T-helper 1 cell treated with Interleukin-12 subunit alpha and Interleukin-12 subunit beta and Interleukin-4 antibody, amounts not matched to agents 30 ng/mL and 1 ng/mL, for 36 hours (primary cell): ENCODE measurements at regions not wholly inside any gene's neighbourhood (a gene's known extent, or its start where the extent isn't known, plus 50 kb on each side); places are given as distances from the start of the nearest gene placed in this dataset.

Source experiments
- intact Hi-C: fragments of 100-400 bp; cut with micrococcal nuclease; formaldehyde crosslinking; loops from one replicate; pipeline ENCODE4 v1.15.1; 2024

DNA sequence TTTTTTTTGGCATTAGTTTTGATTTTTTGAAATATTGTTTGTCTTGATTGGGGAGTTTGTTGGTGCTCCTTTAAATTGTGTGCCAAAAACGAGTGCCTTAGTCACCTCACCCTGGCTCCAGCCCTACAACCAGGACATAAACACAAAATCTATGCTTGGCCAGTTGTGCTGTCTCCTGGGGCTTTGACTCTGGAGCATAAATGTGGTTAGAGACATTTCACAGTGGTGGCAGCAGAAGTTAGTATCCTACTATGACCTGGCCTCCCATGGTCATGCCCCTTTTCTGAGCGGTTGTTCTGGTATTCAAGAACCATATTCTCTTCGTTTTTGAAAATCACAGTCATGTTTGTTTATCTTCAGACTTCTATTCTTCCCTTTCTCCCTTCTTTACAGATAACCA, 70.7 kb upstream of the PSMA6 start:
- intact Hi-C loops, result no loop called here

- intact Hi-C loops, result no loop called here
Observed at GRCh38 chr14:35222324-35222723, 69.9 kb upstream of the PSMA6 start.

- intact Hi-C loops, result no loop called here
Observed at GRCh38 chr14:35222872-35223466, 69.2 kb upstream of the PSMA6 start.

- intact Hi-C loops, result no loop called here
Observed at GRCh38 chr14:35223927-35224326, 68.3 kb upstream of the PSMA6 start.

- intact Hi-C loops, result no loop called here
Observed at GRCh38 chr14:35224615-35225014, 67.6 kb upstream of the PSMA6 start.

- intact Hi-C loops, result loop anchor here (1.0 kb wide), 3 partner anchors 63 to 184 kb away; partner anchors contain the start of gene PSMA6
Observed at GRCh38 chr14:35229084-35229791, 62.9 kb upstream of the PSMA6 start.

DNA sequence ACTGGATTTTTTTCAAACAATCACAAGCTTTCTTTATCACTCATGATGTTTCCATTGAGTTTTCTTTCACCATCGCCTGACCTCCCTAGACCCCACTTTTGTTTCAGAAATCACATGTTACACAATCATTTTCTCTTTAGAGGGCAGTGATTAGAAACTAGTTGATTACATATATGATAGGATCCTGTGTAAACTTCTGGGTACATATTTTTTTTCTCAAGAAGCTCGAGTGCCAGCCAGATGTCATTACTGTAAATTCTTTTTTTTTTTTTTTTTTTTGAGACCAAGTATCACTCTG, 62.4 kb upstream of the PSMA6 start:
- intact Hi-C loops, result loop anchor here (1.0 to 2.0 kb wide), 4 partner anchors 63 to 184 kb away; partner anchors contain the start of gene PSMA6

DNA sequence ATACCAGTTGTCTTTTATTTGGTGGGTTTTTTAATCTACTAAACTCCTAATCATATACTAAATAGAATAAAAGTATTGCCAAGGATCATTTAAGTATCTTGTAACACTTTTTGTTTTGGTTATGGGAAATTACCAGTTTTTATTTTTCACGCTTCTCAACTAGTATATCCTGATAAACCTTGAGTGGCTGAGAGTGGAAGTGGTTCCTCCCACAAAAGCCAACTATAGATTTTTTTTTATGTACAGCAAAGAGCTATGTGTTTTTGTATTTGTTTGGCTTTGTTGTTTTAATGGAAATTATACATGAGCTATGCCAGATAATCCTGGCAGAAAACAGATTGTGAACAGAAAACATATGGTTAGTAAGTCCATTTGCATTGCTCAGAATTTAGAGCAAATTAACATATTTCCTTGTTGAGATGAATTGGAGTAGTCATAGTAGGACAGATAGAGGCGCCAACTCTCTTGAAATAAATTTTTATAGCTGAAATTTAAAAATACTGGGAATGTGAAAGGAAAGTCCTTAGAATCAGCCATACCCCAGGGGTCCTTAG, 60.9 kb upstream of the PSMA6 start:
- intact Hi-C loops, result loop anchor here (1.0 to 2.0 kb wide), 2 partner anchors 70 to 91 kb away; no protein-coding TSS in a partner anchor

GRCh38 chr14:35234012-35234805, 58.0 kb upstream of the PSMA6 start:
- intact Hi-C loops, result no loop called here

GRCh38 chr14:35235840-35236239, 56.3 kb upstream of the PSMA6 start:
- intact Hi-C loops, result no loop called here

DNA sequence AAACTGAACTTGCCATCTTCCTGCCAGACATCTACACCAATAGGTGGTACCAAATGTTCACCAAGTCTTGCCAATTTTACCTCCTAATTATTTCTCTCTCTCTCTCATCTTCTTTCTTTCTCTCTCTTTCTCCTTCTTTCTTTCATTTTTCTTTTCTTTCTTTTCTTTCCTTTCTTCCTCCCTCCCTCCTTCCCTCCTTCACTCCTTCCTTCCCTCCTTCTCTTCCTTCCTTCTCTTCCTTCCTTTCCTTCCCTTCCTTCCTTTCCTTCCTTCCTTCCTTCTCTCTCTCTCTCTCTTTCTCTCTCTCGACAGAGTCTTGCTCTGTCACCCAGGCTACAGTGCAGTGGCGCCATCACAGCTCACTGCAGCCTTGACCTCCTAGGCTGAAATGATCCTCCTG, 55.4 kb upstream of the PSMA6 start:
- intact Hi-C loops, result no loop called here

GRCh38 chr14:35240231-35240630, 52.0 kb upstream of the PSMA6 start:
- intact Hi-C loops, result no loop called here
